Kidney (tissue), 13 donors: ENCODE measurements at regions not wholly inside any gene's neighbourhood (a gene's known extent, or its start where the extent isn't known, plus 50 kb on each side); places are given as distances from the start of the nearest gene placed in this dataset.

Source experiments
- DNase-seq, 5 donors: peaks; one replicate each; pipeline ENCODE4 v3.0.0-alpha.2; 2013 to 2020
- FAIRE-seq: peaks from 2 replicates; lab custom pipeline; 2012; peaks lifted over from hg19 to GRCh38; lab: Jason Lieb, UNC
- H3K27ac ChIP-seq, 2 donors: one replicate each; pipeline ENCODE4 v1.7.0; 2013; ENCODE audit warnings: low read depth in 2 of 2, low read length in 2 of 2, inconsistent platforms in 1 of 2
- H3K27me3 ChIP-seq: one replicate; pipeline ENCODE4 v1.7.1; 2013; ENCODE audit warnings: low read length, inconsistent platforms; ENCODE audit not compliant: control insufficient read depth, insufficient read depth
- H3K36me3 ChIP-seq, 3 donors: one replicate each; pipeline versions ENCODE4 v1.7.0 to v1.7.1; 2013; ENCODE audit warnings: low read length in 3 of 3, control low read depth in 1 of 3, inconsistent platforms in 1 of 3; ENCODE audit not compliant: insufficient read depth in 3 of 3, control insufficient read depth in 2 of 3
- H3K4me1 ChIP-seq, 3 donors: one replicate each; pipeline versions ENCODE4 v1.7.0 to v1.7.1; 2013; ENCODE audit warnings: low read length in 3 of 3, inconsistent platforms in 1 of 3, low read depth in 1 of 3; ENCODE audit not compliant: control insufficient read depth in 2 of 3, insufficient read depth in 2 of 3
- H3K4me3 ChIP-seq, 3 donors: one replicate each; pipeline versions ENCODE4 v1.7.0 to v1.8.1; 2013; ENCODE audit warnings: low read length in 3 of 3, control low read depth in 1 of 3, inconsistent platforms in 1 of 3
- H3K9ac ChIP-seq, 3 donors: one replicate each; pipeline versions ENCODE4 v1.7.0 to v1.7.1; 2013; ENCODE audit warnings: low read length in 3 of 3, control low read depth in 1 of 3, inconsistent platforms in 1 of 3
- H3K9me3 ChIP-seq, 3 donors: one replicate each; pipeline versions ENCODE4 v1.7.0 to v1.7.1; 2013; ENCODE audit warnings: low read length in 3 of 3, control low read depth in 1 of 3, inconsistent platforms in 1 of 3; ENCODE audit not compliant: control insufficient read depth in 2 of 3, insufficient read depth in 1 of 3
- CTCF ChIP-seq: IDR thresholded peaks from 3 replicates; pipeline ENCODE4 v1.5.1; 2012; ENCODE audit warnings: mild to moderate bottlenecking, moderate library complexity, borderline replicate concordance; ENCODE audit not compliant: insufficient read depth; ENCODE audit errors: extremely low read depth
- intact Hi-C: fragments of 100-400 bp; cut with DNase I; formaldehyde crosslinking; loops from one replicate; pipeline ENCODE4 v1.11.1; 2022
- donor health status: control.
- donor health status: control.
- donor health status: control.
- donor health status: control.
- donor health status: control.
- donor health status: DM: yes; HTN: yes; CAD: no.
- donor health status: Normal renal cell carcinoma (clear cell type).

- Histone ChIP-seq H3K36me3 (no peaks in the 10 kb centered on the region), H3K27ac (no peak overlapping the region), H3K27me3 (no peaks in the 10 kb centered on the region), H3K4me1 (no peaks in the 10 kb centered on the region), H3K4me3 (no peak overlapping the region), H3K9ac (no peak overlapping the region), H3K9me3 (peaks cover 0 to 5% (median 2%) of the 10 kb centered on the region in 3 donors)
- no peak for TF ChIP-seq CTCF
- intact Hi-C loops = no loop called here
- DNase-seq (no peak), FAIRE-seq (no peak)
Measured at GRCh38 chr7:17101207-17101696, 197.2 kb upstream of the AHR start.

DNA sequence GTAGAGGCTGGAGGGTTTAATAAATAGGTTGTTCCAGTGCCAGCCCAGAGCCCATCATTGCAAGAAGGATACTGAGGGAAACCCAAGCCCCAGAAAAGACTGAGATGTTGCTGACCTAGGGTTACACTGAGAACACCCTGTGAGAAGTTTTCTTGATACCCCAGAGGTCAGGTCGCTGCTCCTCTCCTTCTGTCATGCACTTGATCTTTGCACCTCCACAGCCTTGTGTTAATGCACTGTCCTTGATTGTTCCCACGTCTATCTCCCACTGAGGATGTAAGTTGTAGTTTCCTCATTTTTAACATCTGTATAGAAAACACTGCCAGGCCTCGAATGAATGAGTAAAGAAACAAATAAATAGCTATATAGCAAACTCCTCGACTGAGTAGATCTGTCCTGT lies 195.3 kb upstream of the AHR start:
- Histone ChIP-seq H3K9ac (no peak overlapping the region), H3K9me3 (peaks cover 0 to 5% (median 2%) of the 10 kb centered on the region in 3 donors), H3K36me3 (no peaks in the 10 kb centered on the region), H3K27ac (no peak overlapping the region), H3K4me3 (no peak overlapping the region), H3K27me3 (no peaks in the 10 kb centered on the region), H3K4me1 (no peaks in the 10 kb centered on the region)
- FAIRE-seq (no peak), DNase-seq (no peak)
- no peak for TF ChIP-seq CTCF
- intact Hi-C loops = no loop called here

DNA sequence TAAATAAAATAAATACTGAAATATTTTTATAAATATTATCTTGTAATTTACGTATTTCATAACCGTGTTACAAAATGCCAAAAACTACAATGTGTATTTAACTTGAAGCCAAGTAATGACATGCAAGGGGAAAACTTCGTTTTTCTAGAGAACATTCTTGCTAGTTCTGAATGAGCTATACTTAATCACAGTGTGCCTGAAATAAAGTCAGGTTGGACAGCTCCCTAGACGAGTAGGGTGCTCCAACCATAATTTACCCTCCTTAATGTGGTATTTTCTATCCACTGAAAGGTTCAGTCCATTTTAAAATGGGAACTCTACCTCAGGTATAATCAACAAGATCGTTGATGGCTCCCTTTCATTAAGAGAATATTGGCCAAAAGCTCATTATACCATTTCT lies 194.5 kb upstream of the AHR start:
- Histone ChIP-seq H3K27ac (no peak overlapping the region), H3K4me1 (no peaks in the 10 kb centered on the region), H3K9me3 (peaks cover 0 to 5% (median 2%) of the 10 kb centered on the region in 3 donors), H3K4me3 (no peak overlapping the region), H3K9ac (no peak overlapping the region), H3K36me3 (no peaks in the 10 kb centered on the region), H3K27me3 (no peaks in the 10 kb centered on the region)
- no peak for FAIRE-seq
- peak in 1 of 5 donors; percentile 4 for DNase-seq
- intact Hi-C loops = no loop called here
- TF ChIP-seq CTCF = no peak

DNA sequence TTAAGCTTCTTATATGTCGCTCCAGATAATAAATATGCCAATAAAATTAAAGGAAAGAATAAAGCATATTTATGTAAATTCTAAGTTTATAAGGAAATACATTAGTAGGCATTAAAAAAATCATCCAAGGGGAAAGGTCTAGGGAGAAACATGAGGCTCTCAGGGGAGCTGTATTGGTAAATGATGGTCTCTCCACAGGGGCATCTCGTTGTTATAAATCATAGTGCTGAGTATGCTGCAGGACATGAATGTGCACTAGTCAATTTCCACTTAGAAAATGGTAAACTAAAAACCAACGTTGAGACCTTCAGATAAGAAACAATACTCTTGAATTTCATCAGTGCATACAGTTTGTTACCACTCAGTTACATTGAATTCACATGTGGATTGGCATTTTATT lies 194.0 kb upstream of the AHR start:
- peaks cover 0 to 5% (median 2%) of the 10 kb centered on the region in 3 donors for H3K9me3 ChIP-seq
- no peak for TF ChIP-seq CTCF
- H3K4me3 ChIP-seq = no peak overlapping the region
- no peaks in the 10 kb centered on the region for H3K4me1 ChIP-seq
- no peak overlapping the region for H3K9ac ChIP-seq
- no peaks in the 10 kb centered on the region for H3K36me3 ChIP-seq
- intact Hi-C loops = no loop called here
- H3K27me3 ChIP-seq = no peaks in the 10 kb centered on the region
- no peak overlapping the region for H3K27ac ChIP-seq
- DNase-seq = no peak
- FAIRE-seq = no peak
